IPS DF 6.9 (cell line): ENCODE measurements at regions not wholly inside any gene's neighbourhood (a gene's known extent, or its start where the extent isn't known, plus 50 kb on each side); places are given as distances from the start of the nearest gene placed in this dataset.

Source experiments
- DNase-seq: peaks from one replicate; pipeline ENCODE4 v3.0.0-alpha.2; 2013; ENCODE audit warnings: low read depth, low spot score
- H3K27ac ChIP-seq: one replicate; pipeline ENCODE4 v1.5.1; 2013; ENCODE audit warnings: low read length, control low read depth
- H3K27me3 ChIP-seq: 2 replicates; pipeline ENCODE4 v1.6.1; 2013; ENCODE audit warnings: mild to moderate bottlenecking, low read length; ENCODE audit not compliant: control insufficient read depth, insufficient read depth
- H3K36me3 ChIP-seq: 2 replicates; pipeline ENCODE4 v1.6.1; 2013; ENCODE audit warnings: low read length; ENCODE audit not compliant: control insufficient read depth, insufficient read depth
- H3K4me1 ChIP-seq: 2 replicates; pipeline ENCODE4 v1.6.1; 2013; ENCODE audit warnings: low read length; ENCODE audit not compliant: control insufficient read depth, insufficient read depth
- H3K4me3 ChIP-seq: 2 replicates; pipeline ENCODE4 v1.5.1; 2013; ENCODE audit warnings: mild to moderate bottlenecking, low read length
- H3K9me3 ChIP-seq: 2 replicates; pipeline ENCODE4 v1.6.1; 2013; ENCODE audit warnings: low read length, inconsistent platforms; ENCODE audit not compliant: control insufficient read depth, insufficient read depth
- WGBS: extraction: QIAGEN DNeasy Blood & Tissue Kit; methylation state at CpG from one replicate; pipeline ENCODE4 v1.1.7; 2013; ENCODE audit warnings: mixed read lengths, missing lambda C conversion rate; ENCODE audit not compliant: insufficient read length, insufficient coverage; 5-methylcytosine and 5-hydroxymethylcytosine counted together

GRCh38 chr4:163621821-163622220 is 127.3 kb downstream of the TMA16 start:
- Histone ChIP-seq H3K36me3 (no peaks in the 10 kb centered on the region), H3K4me3 (no peak overlapping the region), H3K9me3 (no peaks in the 10 kb centered on the region), H3K4me1 (no peaks in the 10 kb centered on the region), H3K27me3 (no peaks in the 10 kb centered on the region), H3K27ac (no peak overlapping the region)
- WGBS = no CpG with 5 or more reads among the region's 2 CpGs
- no peak for DNase-seq

- H3K4me1 ChIP-seq = no peaks in the 10 kb centered on the region
- no peak overlapping the region for H3K4me3 ChIP-seq
- no peak for DNase-seq
- no peaks in the 10 kb centered on the region for H3K9me3 ChIP-seq
- H3K27me3 ChIP-seq = no peaks in the 10 kb centered on the region
- H3K36me3 ChIP-seq = no peaks in the 10 kb centered on the region
- no CpG with 5 or more reads among the region's 5 CpGs for WGBS
- no peak overlapping the region for H3K27ac ChIP-seq
These were observed 128.0 kb downstream of the TMA16 start for GRCh38 chr4:163622379-163623035.

- Histone ChIP-seq H3K27me3 (no peaks in the 10 kb centered on the region), H3K9me3 (no peaks in the 10 kb centered on the region), H3K36me3 (no peaks in the 10 kb centered on the region), H3K4me1 (no peaks in the 10 kb centered on the region), H3K4me3 (no peak overlapping the region), H3K27ac (no peak overlapping the region)
- DNase-seq = no peak
- WGBS = no CpG with 5 or more reads among the region's 4 CpGs
These were observed 129.3 kb downstream of the TMA16 start for GRCh38 chr4:163623787-163624186.

GRCh38 chr4:163624727-163625126 is 130.2 kb downstream of the TMA16 start:
- no peak overlapping the region for H3K27ac ChIP-seq
- H3K9me3 ChIP-seq = no peaks in the 10 kb centered on the region
- no peaks in the 10 kb centered on the region for H3K27me3 ChIP-seq
- H3K4me3 ChIP-seq = no peak overlapping the region
- no peaks in the 10 kb centered on the region for H3K4me1 ChIP-seq
- no peak for DNase-seq
- H3K36me3 ChIP-seq = no peaks in the 10 kb centered on the region
- WGBS = no CpG with 5 or more reads among the region's 1 CpG

- no peaks in the 10 kb centered on the region for H3K27me3 ChIP-seq
- H3K36me3 ChIP-seq = no peaks in the 10 kb centered on the region
- H3K4me1 ChIP-seq = no peaks in the 10 kb centered on the region
- WGBS = no CpG with 5 or more reads among the region's 6 CpGs
- H3K27ac ChIP-seq = no peak overlapping the region
- H3K4me3 ChIP-seq = no peak overlapping the region
- DNase-seq = no peak
- no peaks in the 10 kb centered on the region for H3K9me3 ChIP-seq
These were observed 136.8 kb downstream of the TMA16 start for GRCh38 chr4:163631288-163631687.

- no peak overlapping the region for H3K27ac ChIP-seq
- DNase-seq = no peak
- no peaks in the 10 kb centered on the region for H3K36me3 ChIP-seq
- H3K4me3 ChIP-seq = no peak overlapping the region
- H3K4me1 ChIP-seq = no peaks in the 10 kb centered on the region
- no peaks in the 10 kb centered on the region for H3K27me3 ChIP-seq
- no peaks in the 10 kb centered on the region for H3K9me3 ChIP-seq
These were observed 144.4 kb downstream of the TMA16 start for GRCh38 chr4:163638909-163639308.

GRCh38 chr4:163649557-163650091 is 155.1 kb downstream of the TMA16 start:
- Histone ChIP-seq H3K36me3 (no peaks in the 10 kb centered on the region), H3K27me3 (no peaks in the 10 kb centered on the region), H3K4me1 (no peaks in the 10 kb centered on the region), H3K4me3 (no peak overlapping the region), H3K9me3 (no peaks in the 10 kb centered on the region; the same call in 1 of the 2 replicates), H3K27ac (no peak overlapping the region)
- DNase-seq = no peak
- WGBS = no CpG with 5 or more reads among the region's 1 CpG

- Histone ChIP-seq H3K27me3 (no peaks in the 10 kb centered on the region), H3K4me3 (no peak overlapping the region), H3K36me3 (no peaks in the 10 kb centered on the region), H3K27ac (no peak overlapping the region), H3K9me3 (no peaks in the 10 kb centered on the region), H3K4me1 (no peaks in the 10 kb centered on the region)
- no peak for DNase-seq
- no CpG with 5 or more reads among the region's 1 CpG for WGBS
These were observed 157.3 kb downstream of the TMA16 start for GRCh38 chr4:163651761-163652160.

GRCh38 chr4:163654621-163655020 is 160.1 kb downstream of the TMA16 start:
- no peaks in the 10 kb centered on the region for H3K27me3 ChIP-seq
- no peak for DNase-seq
- no peaks in the 10 kb centered on the region for H3K9me3 ChIP-seq
- H3K4me3 ChIP-seq = no peak overlapping the region
- H3K27ac ChIP-seq = no peak overlapping the region
- H3K4me1 ChIP-seq = no peaks in the 10 kb centered on the region
- no peaks in the 10 kb centered on the region for H3K36me3 ChIP-seq
- no CpG with 5 or more reads among the region's 2 CpGs for WGBS

- H3K27ac ChIP-seq = no peak overlapping the region
- H3K27me3 ChIP-seq = no peaks in the 10 kb centered on the region
- H3K4me3 ChIP-seq = no peak overlapping the region
- H3K9me3 ChIP-seq = no peaks in the 10 kb centered on the region
- H3K4me1 ChIP-seq = no peaks in the 10 kb centered on the region
- no peaks in the 10 kb centered on the region for H3K36me3 ChIP-seq
- no CpG with 5 or more reads among the region's 1 CpG for WGBS
- DNase-seq = no peak
These were observed 166.1 kb downstream of the TMA16 start for GRCh38 chr4:163660636-163661035.

GRCh38 chr4:163662768-163663167 is 168.3 kb downstream of the TMA16 start:
- H3K4me1 ChIP-seq = no peaks in the 10 kb centered on the region
- no peak overlapping the region for H3K27ac ChIP-seq
- H3K9me3 ChIP-seq = no peaks in the 10 kb centered on the region

More at GRCh38 chr4:163662768-163663167, 168.3 kb downstream of the TMA16 start:
- no peak for DNase-seq
- Histone ChIP-seq H3K4me3 (no peak overlapping the region), H3K27me3 (no peaks in the 10 kb centered on the region), H3K36me3 (no peaks in the 10 kb centered on the region)
- WGBS = no CpG with 5 or more reads among the region's 6 CpGs
